Activated CD4-positive, alpha-beta T cell treated with anti-CD3 and anti-CD28 coated beads, Interleukin-2, amount 10 ng/mL, durations not matched to agents 7 days and 5 days (primary cell): ENCODE measurements at regions not wholly inside any gene's neighbourhood (a gene's known extent, or its start where the extent isn't known, plus 50 kb on each side); places are given as distances from the start of the nearest gene placed in this dataset.

Source experiments
- CTCF ChIA-PET: fragments of 350-600 bp; sonication (Branson Sonifier 250); formaldehyde crosslinking; loops from one replicate; lab custom pipeline; 2021; ENCODE audit warnings: antibody characterized with exemption; lab: Charles Lee
- POLR2A ChIA-PET: fragments of 350-600 bp; sonication (Branson Sonifier 250); formaldehyde crosslinking; loops from one replicate; lab custom pipeline; 2021; ENCODE audit warnings: antibody characterized with exemption; lab: Charles Lee
- DNase-seq: peaks from one replicate; pipeline ENCODE4 v3.0.0-alpha.2; 2020
- H3K27ac Mint-ChIP-seq: one replicate; pipeline ENCODE4 v1.8.0; 2021; ENCODE audit warnings: mild to moderate bottlenecking, moderate library complexity, mixed read lengths
- H3K27me3 Mint-ChIP-seq: one replicate; pipeline ENCODE4 v1.8.0; 2021; ENCODE audit warnings: mixed read lengths
- H3K36me3 Mint-ChIP-seq: one replicate; pipeline ENCODE4 v1.8.0; 2021; ENCODE audit warnings: low read depth, mixed read lengths
- H3K4me1 Mint-ChIP-seq: one replicate; pipeline ENCODE4 v1.8.0; 2021; ENCODE audit warnings: mixed read lengths
- H3K4me3 Mint-ChIP-seq: one replicate; pipeline ENCODE4 v1.8.0; 2021; ENCODE audit warnings: mild to moderate bottlenecking, moderate library complexity, mixed read lengths
- H3K9me3 Mint-ChIP-seq: one replicate; pipeline ENCODE4 v1.8.0; 2021; ENCODE audit warnings: mixed read lengths

- H3K36me3 Mint-ChIP-seq = no peaks in the 10 kb centered on the region
- H3K9me3 Mint-ChIP-seq = no peaks in the 10 kb centered on the region
- H3K27ac Mint-ChIP-seq = no peak overlapping the region
- CTCF ChIA-PET = no interaction called here
- H3K27me3 Mint-ChIP-seq = peaks cover 20% of the 10 kb centered on the region
- DNase-seq = no peak
- no peak overlapping the region for H3K4me3 Mint-ChIP-seq
- POLR2A ChIA-PET = interaction anchor here (0.6 kb wide), 1 partner anchor 189 kb away, joined by 5 read pairs; no protein-coding TSS in a partner anchor
- H3K4me1 Mint-ChIP-seq = peaks cover 3% of the 10 kb centered on the region
These were observed 185.2 kb downstream of the SMAD2 start for GRCh38 chr18:47745227-47745626.

GRCh38 chr18:47737956-47738355, 192.5 kb downstream of the SMAD2 start:
- ChIA-PET POLR2A (no interaction called here), CTCF (no interaction called here)
- Mint-ChIP-seq H3K4me3 (no peak overlapping the region), H3K27ac (no peak overlapping the region), H3K4me1 (no peaks in the 10 kb centered on the region), H3K27me3 (peaks cover 37% of the 10 kb centered on the region), H3K9me3 (no peaks in the 10 kb centered on the region), H3K36me3 (no peaks in the 10 kb centered on the region)
- no peak for DNase-seq

GRCh38 chr18:47737198-47737830, 193.1 kb downstream of the SMAD2 start:
- H3K27ac Mint-ChIP-seq = no peak overlapping the region
- H3K27me3 Mint-ChIP-seq = peaks cover 35% of the 10 kb centered on the region
- DNase-seq = no peak
- no peaks in the 10 kb centered on the region for H3K9me3 Mint-ChIP-seq
- ChIA-PET POLR2A (no interaction called here), CTCF (no interaction called here)
- H3K36me3 Mint-ChIP-seq = no peaks in the 10 kb centered on the region
- H3K4me1 Mint-ChIP-seq = no peaks in the 10 kb centered on the region
- no peak overlapping the region for H3K4me3 Mint-ChIP-seq

GRCh38 chr18:47736376-47737140, 193.9 kb downstream of the SMAD2 start:
- Mint-ChIP-seq H3K4me1 (no peaks in the 10 kb centered on the region), H3K27ac (no peak overlapping the region), H3K36me3 (no peaks in the 10 kb centered on the region), H3K27me3 (peaks cover 28% of the 10 kb centered on the region), H3K9me3 (no peaks in the 10 kb centered on the region), H3K4me3 (no peak overlapping the region)
- CTCF ChIA-PET = no interaction called here
- POLR2A ChIA-PET = no interaction called here
- no peak for DNase-seq

DNA sequence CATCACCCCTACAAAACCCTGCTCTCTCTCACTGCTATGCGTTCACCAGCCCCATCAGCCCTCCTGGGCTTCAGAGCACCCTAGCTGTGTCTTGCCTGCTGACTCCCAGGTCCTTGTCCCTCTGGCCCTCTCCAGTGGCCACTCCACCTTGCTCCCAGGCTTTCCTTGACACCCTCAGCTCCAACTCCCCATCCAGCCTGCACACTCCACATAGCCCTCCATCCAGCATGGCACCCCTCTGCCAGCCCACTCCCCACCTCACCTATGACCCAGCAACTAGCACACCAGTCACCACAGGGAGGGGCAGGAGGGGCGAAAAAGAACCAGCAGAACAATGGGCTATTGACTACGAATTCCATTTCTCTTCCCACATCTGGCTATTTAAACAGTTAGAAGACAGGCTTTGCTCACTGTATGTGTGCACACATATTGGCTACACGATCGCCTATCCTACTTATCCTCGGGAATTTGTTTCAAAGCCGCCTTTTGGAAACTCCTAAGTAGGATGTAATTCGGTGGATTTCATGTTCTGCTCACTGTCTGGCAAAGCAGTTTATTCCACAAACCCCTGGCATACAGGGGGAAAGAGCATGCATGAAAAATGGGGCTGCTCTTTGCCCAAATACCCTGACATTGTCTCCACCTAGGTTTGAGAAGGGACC, 195.3 kb downstream of the SMAD2 start:
- Mint-ChIP-seq H3K4me1 (no peaks in the 10 kb centered on the region), H3K9me3 (no peaks in the 10 kb centered on the region), H3K27me3 (peaks cover 25% of the 10 kb centered on the region), H3K36me3 (no peaks in the 10 kb centered on the region), H3K27ac (no peak overlapping the region), H3K4me3 (no peak overlapping the region)
- ChIA-PET POLR2A (no interaction called here), CTCF (no interaction called here)
- DNase-seq = no peak

- DNase-seq = no peak
- POLR2A ChIA-PET = no interaction called here
- no peaks in the 10 kb centered on the region for H3K36me3 Mint-ChIP-seq
- CTCF ChIA-PET = no interaction called here
- H3K9me3 Mint-ChIP-seq = no peaks in the 10 kb centered on the region
- peaks cover 15% of the 10 kb centered on the region for H3K27me3 Mint-ChIP-seq
- H3K4me3 Mint-ChIP-seq = no peak overlapping the region
- H3K4me1 Mint-ChIP-seq = no peaks in the 10 kb centered on the region
- H3K27ac Mint-ChIP-seq = no peak overlapping the region
These were observed 199.2 kb downstream of the SMAD2 start for GRCh38 chr18:47731276-47731675.

DNA sequence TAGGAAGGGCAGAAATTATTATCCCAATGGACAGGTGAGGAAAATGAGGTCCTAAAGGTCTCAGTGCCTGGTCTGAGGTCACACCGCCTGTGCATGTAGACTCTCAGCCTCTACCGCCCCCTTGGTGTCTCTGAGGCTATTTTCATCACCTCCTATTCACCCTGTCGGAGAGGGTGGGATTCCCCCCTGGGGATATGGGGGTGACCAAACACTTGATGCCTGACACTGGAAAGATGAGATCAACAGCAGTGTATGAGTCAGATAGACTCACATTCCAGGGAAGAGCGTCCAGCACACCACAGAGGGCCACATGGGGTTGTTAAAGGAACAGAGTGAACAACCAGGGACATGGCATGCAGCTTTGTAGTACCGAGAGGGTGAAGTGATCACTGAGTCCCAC, 199.7 kb downstream of the SMAD2 start:
- Mint-ChIP-seq H3K4me3 (no peak overlapping the region), H3K4me1 (no peaks in the 10 kb centered on the region), H3K9me3 (no peaks in the 10 kb centered on the region), H3K36me3 (no peaks in the 10 kb centered on the region), H3K27me3 (peaks cover 11% of the 10 kb centered on the region), H3K27ac (no peak overlapping the region)
- DNase-seq = no peak
- ChIA-PET CTCF (interaction anchor here (1.7 kb wide), 1 partner anchor 18 kb away, joined by 4 read pairs; no protein-coding TSS in a partner anchor), POLR2A (no interaction called here)

- CTCF ChIA-PET = interaction anchor here (1.7 kb wide), 1 partner anchor 20 kb away, joined by 4 read pairs; no protein-coding TSS in a partner anchor
- no peak overlapping the region for H3K4me3 Mint-ChIP-seq
- H3K36me3 Mint-ChIP-seq = no peaks in the 10 kb centered on the region
- no peak overlapping the region for H3K27ac Mint-ChIP-seq
- H3K9me3 Mint-ChIP-seq = no peaks in the 10 kb centered on the region
- no peaks in the 10 kb centered on the region for H3K4me1 Mint-ChIP-seq
- H3K27me3 Mint-ChIP-seq = peaks cover 3% of the 10 kb centered on the region
- no peak for DNase-seq
- POLR2A ChIA-PET = no interaction called here
These were observed 201.1 kb downstream of the SMAD2 start for GRCh38 chr18:47729356-47729755.

GRCh38 chr18:47728921-47729320, 201.5 kb downstream of the SMAD2 start:
- no peak overlapping the region for H3K4me3 Mint-ChIP-seq
- CTCF ChIA-PET = interaction anchor here (1.7 kb wide), 1 partner anchor 20 kb away, joined by 4 read pairs; no protein-coding TSS in a partner anchor
- peaks cover 2% of the 10 kb centered on the region for H3K27me3 Mint-ChIP-seq

DNA sequence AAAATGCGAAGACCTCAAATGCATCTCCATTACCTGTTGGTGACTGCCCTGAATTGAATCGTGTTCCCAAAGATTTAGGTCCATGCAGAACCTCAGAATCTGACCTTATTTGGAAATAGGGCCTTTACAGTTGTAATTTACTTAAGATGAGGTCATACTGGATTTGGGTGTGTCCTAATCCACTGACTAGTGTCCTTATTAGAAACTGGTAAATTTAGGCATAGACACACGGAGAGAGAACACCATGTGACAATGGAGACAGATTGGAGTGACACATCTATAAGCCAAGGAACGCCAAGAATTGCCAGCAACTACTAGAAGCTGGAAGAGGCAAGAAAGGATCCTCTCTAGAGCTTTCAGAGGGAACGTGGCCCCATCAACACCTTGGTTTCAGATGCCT, 203.1 kb downstream of the SMAD2 start:
- no peaks in the 10 kb centered on the region for H3K4me1 Mint-ChIP-seq
- H3K27me3 Mint-ChIP-seq = peaks cover 2% of the 10 kb centered on the region
- no peak overlapping the region for H3K27ac Mint-ChIP-seq
- no peaks in the 10 kb centered on the region for H3K36me3 Mint-ChIP-seq
- no peak overlapping the region for H3K4me3 Mint-ChIP-seq
- H3K9me3 Mint-ChIP-seq = no peaks in the 10 kb centered on the region
- POLR2A ChIA-PET = interaction anchor here (0.8 kb wide), 1 partner anchor 1719 kb away, joined by 20 read pairs; no protein-coding TSS in a partner anchor
- no peak for DNase-seq
- CTCF ChIA-PET = interaction anchor here (0.6 kb wide), 1 partner anchor 502 kb away, joined by 3 read pairs; no protein-coding TSS in a partner anchor

More at GRCh38 chr18:47728921-47729320, 201.5 kb downstream of the SMAD2 start:
- H3K4me1 Mint-ChIP-seq = no peaks in the 10 kb centered on the region
- POLR2A ChIA-PET = no interaction called here
- no peaks in the 10 kb centered on the region for H3K9me3 Mint-ChIP-seq
- no peak overlapping the region for H3K27ac Mint-ChIP-seq
- no peaks in the 10 kb centered on the region for H3K36me3 Mint-ChIP-seq
- no peak for DNase-seq

GRCh38 chr18:47726550-47726949, 203.9 kb downstream of the SMAD2 start:
- Mint-ChIP-seq H3K4me3 (no peak overlapping the region), H3K9me3 (no peaks in the 10 kb centered on the region), H3K27ac (no peak overlapping the region), H3K4me1 (no peaks in the 10 kb centered on the region), H3K27me3 (peaks cover 2% of the 10 kb centered on the region), H3K36me3 (no peaks in the 10 kb centered on the region)
- no peak for DNase-seq
- CTCF ChIA-PET = no interaction called here
- POLR2A ChIA-PET = no interaction called here

DNA sequence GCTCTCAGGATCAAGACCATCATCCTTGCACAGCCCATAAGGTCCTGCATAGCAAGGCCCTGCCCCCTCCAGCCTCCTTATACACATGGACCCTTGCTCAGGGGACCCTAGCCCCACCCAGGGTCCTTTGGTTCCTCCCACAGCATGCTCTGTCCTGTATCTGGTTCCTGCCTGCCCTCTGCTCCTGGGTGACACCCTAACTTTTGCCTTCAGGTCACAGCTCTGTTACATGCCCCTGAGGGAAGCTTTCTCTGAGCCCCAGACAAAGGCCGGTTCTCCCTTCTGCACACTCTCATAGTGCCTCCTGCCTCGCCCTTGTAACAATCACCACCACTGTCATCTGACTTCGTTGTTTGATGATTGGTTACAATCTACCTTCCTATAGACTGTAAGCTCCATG, 204.8 kb downstream of the SMAD2 start:
- Mint-ChIP-seq H3K27me3 (no peaks in the 10 kb centered on the region), H3K36me3 (no peaks in the 10 kb centered on the region), H3K4me1 (no peaks in the 10 kb centered on the region), H3K9me3 (no peaks in the 10 kb centered on the region), H3K27ac (no peak overlapping the region), H3K4me3 (no peak overlapping the region)
- POLR2A ChIA-PET = no interaction called here
- DNase-seq = no peak
- CTCF ChIA-PET = no interaction called here
